NCI-H2107 treated with DMSO at 0.1 percent for 48 hours (cell line): ENCODE measurements at regions not wholly inside any gene's neighbourhood (a gene's known extent, or its start where the extent isn't known, plus 50 kb on each side); places are given as distances from the start of the nearest gene placed in this dataset.
"Not testable (repeated sequence)": the region's sequence is repeated elsewhere in the genome, so short reads cannot be mapped to it uniquely, and the experiment has no call there.

Experiments
- DNase-seq: peaks from one replicate; lab custom pipeline; 2025; ENCODE audit not compliant: unreplicated experiment; lab: John Stamatoyannopoulos, UW

DNA sequence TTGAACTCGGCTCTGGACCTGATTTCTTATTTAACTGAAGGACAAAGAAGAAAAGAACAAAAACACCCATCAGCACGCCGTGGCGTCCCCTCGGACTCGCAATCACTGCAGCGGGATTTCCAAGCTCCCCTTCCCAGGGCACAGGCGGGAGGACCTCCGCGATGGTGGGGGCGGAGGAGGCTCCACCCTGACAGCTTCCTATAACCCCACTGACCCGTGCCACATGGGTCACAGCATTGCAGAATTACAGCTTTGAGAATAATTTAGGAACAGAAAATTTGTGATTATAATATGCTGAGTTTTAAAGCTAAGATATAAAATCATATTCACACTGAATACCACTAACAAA, 129.7 kb upstream of the SEC61G start:
- no peak for DNase-seq

DNA sequence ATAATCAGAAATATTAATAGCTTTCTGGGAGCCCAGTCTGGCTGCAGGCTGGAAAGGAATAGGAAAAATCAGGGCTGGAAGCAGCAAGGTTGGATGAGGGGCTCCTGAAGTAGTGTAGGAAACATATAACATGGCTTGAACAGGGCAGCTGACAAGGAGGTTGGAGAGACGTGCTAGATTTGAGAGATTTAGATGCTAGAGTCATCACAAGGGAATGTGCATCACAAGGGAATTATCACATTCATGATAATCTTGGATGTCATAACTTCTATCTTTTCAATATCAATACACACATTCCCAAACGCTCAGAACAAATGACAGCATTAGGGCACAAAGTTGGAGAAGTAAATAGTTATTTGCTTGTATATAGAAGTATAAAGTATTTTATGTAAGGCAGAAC, 120.9 kb upstream of the EGFR start:
- DNase-seq: no peak

DNA sequence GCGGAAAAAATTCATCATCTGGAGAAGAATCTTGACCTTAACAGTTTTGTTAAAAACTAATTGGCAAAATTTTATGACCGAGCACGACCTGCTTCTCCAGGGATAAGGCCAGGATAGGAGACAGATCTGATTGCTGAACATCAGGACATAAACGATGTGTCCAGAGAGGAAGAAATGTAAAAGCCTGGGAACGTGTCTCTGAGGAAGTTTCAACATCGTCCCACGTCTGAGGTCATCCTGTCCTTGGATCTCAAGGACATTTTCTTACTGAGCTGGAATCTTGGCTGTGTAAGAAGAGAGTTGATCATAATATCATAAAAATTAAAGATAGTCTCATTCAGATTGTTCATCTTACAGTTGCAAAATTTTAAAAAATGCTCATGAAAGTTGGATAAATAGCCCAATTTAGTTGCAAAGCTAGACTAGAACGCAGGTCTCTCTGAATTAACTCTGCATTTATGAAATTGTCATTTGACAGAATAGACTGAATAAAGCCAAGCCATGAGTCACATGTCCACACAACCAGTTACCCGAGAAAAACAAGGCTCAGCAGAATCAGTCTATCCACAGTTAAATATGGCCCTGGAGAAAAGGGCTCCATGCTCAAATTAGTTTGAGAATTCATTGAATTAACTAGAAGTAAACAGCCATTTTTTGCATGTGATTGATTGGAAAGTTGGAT, 120.0 kb upstream of the EGFR start:
- no peak for DNase-seq

GRCh38 chr7:54901840-54902239, 117.0 kb upstream of the EGFR start:
- DNase-seq: no peak

DNA sequence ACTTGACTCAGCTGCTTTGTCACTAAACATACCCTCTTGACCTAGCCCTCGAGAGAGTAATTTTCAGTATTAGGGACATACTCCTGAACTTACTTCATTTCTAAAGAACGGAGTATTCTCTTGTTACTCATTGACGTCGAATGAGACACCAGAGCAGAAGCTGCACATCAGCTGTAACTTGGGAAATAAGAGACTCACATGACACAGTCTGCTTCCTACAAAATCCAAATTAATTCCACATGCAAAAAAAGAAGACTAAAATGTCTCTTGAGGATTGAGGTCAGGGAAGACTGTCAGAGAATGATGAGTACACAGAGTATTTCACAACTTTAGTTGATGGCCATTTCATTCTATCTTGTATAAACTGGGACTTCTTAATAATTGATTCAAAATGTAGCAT, 114.7 kb upstream of the EGFR start:
- no peak for DNase-seq

- no peak for DNase-seq
Observed at GRCh38 chr7:54904986-54905385, 113.8 kb upstream of the EGFR start.

- DNase-seq: no peak
Observed at GRCh38 chr7:54906963-54907362, 111.9 kb upstream of the EGFR start.

DNA sequence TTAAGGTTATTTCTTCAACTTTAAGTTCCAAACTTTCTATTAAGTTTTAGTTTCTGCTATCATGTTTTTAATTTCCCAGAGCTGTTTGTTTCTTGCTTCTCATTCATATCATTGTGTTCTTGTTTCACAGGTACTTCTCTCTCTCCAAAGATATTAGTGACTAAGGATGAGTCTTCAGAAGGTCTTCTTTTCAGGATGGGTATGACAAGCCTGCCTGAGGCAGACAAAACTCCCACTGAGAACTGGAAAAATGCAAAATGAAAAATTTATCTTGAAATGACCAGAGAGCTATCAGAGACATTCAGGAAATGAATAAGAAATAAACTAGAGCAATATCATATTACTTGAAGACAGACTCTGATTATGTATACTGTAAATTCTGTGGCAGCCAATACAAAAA, 110.8 kb upstream of the EGFR start:
- no peak for DNase-seq

- DNase-seq: no peak
Observed at GRCh38 chr7:54908760-54909438, 109.9 kb upstream of the EGFR start.

DNA sequence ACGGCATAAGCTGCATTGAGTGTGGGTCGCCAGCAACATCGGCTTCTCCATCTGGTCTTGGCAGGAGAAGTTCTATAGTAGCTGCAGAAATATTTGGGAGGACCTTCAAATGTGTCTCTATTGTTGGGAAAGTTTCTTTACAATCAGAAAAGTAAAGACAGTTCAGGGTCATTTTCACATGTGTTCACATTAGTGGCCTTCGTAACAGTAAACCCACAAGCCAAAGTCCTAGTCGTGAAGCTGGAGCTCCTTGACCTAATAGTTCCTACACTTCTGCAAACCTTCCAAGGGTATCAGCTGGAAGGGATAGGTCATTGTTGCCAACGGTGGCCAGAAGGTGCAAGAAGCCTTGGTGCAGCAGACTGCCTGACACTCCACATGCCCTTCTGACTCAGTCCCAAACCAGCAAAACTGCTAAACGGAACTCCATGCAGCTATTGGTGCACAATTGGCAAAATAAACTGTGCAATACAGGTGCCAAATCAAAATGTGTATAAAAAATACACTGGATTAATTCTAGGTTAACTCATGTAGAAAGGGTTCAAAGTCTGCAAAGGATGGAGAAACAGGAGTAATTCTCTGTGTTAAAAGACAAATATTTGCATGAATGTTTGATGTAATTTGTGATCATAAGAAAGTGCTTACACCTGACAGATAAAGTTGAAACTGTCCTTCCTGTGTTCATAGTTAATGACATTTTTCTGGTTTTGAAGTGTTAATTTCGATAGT, 102.8 kb upstream of the EGFR start:
- no peak for DNase-seq

DNA sequence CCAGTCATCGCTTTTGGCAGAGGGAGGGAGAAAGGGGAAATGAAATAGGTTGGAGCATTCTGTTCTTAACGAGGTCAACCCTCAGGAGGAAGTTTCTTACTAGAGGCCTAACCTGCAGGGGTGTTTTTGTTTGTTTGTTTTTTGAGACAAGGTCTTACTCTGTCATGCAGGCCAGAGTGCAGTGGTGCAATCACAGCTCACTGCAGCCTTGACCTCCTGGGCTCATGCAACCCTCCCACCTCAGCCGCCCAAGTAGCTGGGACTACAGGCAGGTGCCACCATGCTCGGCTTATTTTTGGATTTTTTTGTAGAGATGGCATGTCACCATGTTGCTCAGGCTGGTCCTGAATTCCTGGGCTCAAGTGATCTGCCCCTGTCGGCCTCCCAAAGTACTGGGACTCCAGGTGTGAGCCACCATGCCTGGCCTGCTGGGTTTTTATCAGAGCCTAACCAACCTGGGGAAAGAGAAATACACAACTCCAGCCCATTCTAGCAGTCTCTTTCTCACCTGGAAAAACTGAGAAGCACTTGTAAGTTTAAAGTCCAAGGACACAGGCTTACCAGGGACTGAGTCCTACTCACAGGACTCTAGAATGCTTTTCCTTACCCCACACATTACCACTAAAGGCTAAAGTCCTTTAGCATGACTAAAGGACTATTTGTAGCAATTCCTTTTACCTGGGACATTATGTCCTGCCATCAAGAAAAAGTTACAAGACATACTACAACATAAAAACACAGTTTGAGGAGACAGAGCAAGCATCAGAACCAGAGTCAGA, 101.0 kb upstream of the EGFR start:
- DNase-seq: no peak

- no peak for DNase-seq
Observed at GRCh38 chr7:54921116-54921515, 97.7 kb upstream of the EGFR start.

DNA sequence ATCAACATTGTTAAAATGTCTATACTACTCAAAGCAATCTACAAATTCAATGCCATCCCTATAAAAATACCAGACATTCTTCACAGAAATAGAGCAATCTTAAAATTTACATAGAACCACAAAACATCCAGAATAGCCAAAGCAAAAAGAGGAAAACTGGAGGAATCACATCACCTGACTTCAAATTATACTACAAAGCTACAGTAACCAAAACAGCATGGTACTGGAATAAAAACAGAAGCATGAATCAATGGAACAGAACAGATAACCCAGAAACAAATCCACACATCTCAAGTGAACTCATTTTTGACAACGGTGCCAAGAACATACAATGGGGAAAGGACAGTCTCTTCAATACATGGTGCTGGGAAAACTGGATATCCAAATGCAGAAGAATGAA, 87.3 kb upstream of the EGFR start:
- DNase-seq: no peak

DNA sequence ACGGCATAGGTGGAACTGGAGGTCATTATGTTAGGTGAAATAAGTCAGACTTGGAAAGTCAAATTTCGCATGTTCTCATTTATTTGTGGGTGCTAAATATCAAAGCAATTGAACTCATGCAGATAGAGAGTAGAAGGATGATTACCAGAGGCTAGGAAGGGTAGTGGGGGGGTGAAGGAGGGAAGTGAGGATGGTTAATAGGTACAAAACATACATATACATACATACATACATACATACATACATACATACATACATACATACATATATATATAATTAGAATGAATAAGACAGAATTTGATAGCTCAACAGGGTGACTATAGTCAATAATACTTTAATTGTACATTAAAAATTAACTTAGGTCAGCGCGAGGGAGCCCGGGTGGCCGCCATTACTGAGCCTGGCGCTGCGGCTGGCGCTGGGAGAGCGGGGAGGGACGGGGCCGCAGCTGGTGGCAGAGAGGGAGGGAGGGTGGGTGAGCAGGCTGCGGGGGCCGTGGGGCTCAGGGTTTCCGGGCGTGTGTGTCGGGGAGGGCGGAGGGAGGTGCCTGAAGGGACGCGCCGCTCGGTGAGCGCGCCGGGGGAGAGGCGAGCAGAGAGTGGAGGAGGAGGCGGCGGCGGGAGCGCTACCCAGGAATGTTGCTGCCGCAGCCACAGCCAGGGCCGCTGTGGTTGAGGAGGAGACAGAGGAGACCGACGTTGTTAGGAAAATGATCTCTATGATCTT, 85.8 kb upstream of the EGFR start:
- DNase-seq: peak; percentile 91

GRCh38 chr7:54933643-54934042, 85.2 kb upstream of the EGFR start:
- DNase-seq: no peak

- no peak for DNase-seq
Observed at GRCh38 chr7:54940748-54941147, 78.1 kb upstream of the EGFR start.

DNA sequence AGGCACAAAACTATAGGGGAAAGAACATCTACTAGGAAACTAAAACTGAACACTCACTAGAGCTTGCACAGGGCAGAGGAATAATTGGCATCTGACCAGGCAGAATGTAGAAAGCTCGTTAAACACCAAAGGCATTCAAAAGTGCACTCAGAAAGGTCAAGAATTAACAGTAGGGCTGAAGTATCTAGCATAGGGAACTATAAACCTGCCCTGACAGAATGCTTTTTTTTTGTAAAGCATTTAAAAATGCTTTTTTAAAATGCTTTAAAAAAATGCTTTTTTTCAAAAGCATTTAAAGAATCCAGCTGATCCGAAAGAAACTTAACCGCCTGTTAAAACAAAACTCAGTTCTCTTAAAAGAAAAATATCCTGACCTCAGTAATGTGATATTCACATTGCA, 74.6 kb upstream of the EGFR start:
- DNase-seq: no peak

- no peak for DNase-seq
Observed at GRCh38 chr7:54946271-54946670, 72.5 kb upstream of the EGFR start.

- DNase-seq: no peak
Observed at GRCh38 chr7:54946764-54947163, 72.1 kb upstream of the EGFR start.

GRCh38 chr7:54947266-54947665, 71.6 kb upstream of the EGFR start:
- DNase-seq: no peak

GRCh38 chr7:54949514-54949913, 69.3 kb upstream of the EGFR start:
- not testable (repeated sequence) for DNase-seq
